ENCODE measurements at regions not wholly inside any gene's neighbourhood (a gene's known extent, or its start where the extent isn't known, plus 50 kb on each side); places are given as distances from the start of the nearest gene placed in this dataset.
"Not testable (repeated sequence)": the region's sequence is repeated elsewhere in the genome, so short reads cannot be mapped to it uniquely, and the experiment has no call there.

DNA sequence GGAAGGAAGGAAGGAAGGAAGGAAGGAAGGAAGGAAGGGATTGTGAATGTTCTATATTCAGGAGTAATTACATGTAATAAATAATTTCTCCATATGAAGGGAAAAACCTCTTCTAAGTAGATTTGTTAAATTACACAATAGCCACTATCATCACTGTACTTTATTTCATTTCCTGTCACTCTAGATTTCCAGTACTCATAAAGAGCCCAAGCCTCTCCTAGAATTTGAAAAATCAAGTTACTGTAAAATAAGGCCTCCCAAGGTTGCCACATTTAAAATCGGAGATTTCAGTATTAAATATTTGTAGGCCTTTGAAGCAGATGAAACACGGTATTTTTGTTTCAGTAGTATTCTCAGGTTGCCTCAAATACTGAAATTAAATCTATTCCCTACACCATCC, 499.0 kb downstream of the CDH10 start:
- no peak for DNase-seq

DNA sequence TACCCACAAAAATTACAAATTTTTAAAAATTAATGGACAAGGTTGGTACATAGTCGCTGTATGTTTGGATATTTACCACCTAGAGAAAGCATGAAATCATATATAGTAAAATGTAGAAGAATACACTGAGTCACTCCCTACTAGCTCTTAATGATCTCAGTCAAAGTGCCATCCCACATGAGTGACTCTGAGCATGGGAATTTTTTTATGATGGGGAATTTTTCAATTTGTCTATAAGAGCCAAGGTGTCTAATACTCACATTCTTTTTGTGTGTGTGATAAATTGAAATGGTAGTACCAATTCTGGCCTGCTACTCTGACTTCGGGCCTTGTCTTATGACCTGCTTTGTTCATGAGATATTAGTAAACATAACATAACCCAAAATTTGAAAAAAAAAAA, 483.2 kb downstream of the CDH10 start:
- DNase-seq: no peak

DNA sequence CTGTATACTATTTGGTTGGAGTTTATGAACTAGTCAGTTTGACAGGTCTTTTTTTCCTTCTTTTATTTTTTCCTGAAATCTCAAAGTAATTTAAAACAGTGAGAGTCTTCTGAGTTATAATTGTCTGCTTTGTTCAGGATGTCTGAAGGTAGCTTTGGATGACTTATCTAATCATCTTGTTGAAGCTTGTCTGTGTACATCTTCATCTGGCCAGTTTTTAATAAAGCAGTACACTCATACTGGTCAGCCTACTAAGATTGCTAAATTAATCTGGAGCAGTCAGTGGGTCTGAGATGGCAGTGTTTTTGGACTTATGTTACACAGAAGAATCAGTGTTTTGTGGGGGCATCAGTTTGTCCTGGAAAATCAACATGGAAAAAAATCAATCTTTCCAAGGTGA, 482.4 kb downstream of the CDH10 start:
- no peak for DNase-seq

DNA sequence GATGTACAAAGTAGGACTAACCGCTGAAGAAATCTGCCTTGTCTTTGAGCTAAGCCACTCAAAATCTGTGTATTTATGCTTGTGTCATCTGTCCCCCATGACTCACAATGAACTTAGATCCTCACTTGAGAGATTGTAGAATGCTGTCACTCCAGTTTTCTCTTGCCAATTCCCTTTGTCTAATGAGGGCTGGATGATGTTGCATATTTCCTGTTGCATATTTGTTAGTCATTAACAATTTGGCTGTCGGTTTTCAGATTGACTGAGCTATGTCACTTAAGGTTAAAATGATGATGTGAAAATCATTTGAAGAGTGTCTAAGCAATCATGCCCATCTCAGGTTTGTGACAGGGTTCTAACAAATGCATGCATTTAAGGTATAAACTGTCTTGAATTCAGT, 481.7 kb downstream of the CDH10 start:
- no peak for DNase-seq

DNA sequence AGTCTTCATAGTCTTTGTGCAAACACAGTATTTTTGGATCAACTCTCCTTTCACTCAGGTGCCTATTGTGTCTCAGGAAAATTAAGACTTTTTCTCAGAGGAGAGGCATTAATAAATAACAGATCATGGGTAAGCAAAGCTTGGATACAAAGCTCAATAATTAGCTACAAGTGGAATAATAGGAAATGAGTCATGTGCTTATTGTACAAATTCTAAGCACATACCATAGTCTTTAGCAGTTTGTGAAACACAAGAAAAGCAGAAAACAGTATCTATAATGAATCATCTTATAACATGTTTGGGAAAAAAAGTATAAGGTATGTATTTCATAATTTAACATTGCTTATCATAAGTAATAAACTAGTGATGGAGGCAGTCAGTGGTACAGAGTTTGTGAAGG, 477.0 kb downstream of the CDH10 start:
- no peak for DNase-seq

DNA sequence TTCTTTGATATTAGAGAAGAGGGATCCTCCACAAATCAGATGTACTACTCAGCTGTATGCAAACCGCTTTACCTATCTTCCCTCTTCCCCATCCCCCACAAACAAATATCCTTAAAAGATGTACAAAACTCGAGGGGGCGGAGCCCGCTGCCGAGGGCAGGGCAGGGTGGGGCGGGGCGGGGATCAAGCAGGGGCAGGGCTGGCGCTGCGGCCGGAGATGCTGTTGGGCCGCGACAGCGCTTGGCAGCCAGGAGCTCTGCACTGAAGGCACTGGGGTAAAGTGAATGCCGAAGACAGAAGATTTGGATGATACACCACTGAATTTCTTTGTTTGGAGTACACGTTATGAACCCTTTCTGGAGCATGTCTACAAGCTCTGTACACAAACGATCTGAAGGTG, 474.8 kb downstream of the CDH10 start:
- DNase-seq: no peak

DNA sequence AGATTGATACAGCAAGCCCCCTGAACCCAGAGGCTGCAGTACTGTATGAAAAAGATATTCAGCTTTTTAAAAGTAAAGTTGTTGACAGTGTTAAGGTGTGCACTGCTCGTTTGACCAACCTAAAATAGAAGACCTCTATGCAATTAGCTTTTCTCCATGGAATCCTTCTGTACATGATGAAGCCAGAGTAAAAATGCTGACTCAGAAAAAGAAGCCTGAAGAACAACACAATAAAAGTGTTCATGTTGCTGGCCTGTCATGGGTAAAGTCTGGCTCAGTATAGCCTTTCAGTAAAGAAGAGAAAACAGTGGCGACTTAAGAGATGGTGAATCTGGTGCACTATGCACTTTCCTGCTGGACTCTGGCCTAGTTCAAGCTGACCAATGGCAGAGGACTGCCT, 473.8 kb downstream of the CDH10 start:
- not testable (repeated sequence) for DNase-seq

DNA sequence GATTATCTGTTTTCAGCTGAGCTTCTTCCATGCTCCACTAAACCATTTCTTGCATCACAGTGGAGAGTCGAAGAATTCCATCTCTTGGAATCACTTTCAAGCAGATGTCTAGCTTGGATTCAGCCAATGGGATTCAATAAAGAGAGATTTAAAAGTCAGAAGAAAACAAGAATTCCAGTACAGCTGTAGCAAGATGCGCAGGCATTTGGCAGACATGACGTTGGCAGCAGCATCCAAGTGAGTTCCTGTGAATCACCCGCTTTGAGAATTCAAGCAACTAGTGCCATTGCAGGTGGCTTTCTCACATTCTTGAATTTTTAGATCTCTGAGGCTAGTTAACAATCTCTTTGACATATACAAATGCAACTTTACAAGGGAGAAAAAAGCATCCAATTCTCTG, 467.0 kb downstream of the CDH10 start:
- DNase-seq: no peak

DNA sequence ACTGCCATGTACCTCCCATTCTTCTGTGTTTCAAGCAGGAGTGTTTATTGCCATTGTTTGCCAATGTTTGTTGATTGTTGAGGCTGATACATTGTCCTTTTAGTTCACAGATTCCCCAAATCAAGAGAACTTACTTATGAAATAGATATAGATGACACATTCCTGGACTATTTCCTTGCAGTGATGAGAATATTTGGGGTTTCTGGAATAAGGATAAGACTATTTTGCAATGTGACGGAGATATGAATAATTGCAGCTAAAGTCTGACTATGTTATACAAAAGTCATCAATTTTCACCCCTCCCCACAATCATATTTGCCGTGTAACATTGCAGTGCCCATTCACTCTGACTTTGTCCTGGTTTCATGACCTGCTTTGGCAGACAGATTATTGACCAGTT, 460.8 kb downstream of the CDH10 start:
- DNase-seq: no peak

DNA sequence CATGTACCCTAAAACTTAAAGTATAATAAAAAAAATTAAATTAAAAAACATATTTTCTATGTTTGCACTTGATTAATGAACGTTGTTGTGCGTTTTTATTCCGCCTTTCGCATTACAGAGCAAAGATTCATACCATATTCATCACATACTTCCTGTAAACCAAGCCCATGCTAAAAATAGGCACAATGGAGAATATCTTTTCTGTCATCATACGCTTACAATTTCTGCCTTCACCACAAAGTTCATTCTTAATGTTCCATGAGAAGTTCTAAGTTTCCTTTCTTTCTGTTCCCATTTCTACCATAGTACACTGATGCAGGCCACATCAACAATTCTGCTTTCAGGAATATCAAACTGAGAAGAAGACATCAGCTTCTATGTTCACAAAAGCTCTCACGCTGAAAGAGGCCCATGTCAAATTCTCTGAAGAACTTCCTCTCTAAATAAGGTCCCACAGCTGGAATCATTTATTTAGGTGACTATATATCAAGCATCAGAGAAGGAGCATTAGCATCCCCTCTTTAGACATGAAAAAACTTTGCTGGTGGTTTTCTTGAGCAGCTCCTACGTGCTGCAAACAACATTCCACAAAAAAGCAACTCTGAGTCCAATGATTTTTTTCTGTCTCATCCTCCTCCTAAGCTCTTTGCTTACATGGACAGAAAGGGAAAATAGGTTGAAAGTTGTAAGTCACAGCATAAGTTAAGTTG, 456.4 kb downstream of the CDH10 start:
- DNase-seq: no peak

DNA sequence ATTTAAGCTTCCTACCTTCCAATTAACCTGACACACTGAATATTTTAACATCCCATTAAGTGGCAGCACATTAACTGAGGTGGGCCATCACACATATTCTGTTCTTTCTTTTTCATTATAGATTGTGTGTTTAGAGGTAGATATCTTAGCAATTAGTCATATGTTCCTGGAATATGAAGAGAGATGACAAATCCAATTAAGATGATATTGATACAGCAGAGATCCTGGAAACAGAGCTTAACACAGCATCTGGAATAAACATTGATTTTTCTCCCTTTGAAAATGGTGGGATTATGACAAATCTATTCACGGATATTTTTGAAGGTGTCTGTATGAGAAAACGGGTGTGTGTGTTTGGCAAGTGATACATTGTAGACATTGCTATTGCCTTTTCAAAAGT, 448.0 kb downstream of the CDH10 start:
- DNase-seq: no peak

DNA sequence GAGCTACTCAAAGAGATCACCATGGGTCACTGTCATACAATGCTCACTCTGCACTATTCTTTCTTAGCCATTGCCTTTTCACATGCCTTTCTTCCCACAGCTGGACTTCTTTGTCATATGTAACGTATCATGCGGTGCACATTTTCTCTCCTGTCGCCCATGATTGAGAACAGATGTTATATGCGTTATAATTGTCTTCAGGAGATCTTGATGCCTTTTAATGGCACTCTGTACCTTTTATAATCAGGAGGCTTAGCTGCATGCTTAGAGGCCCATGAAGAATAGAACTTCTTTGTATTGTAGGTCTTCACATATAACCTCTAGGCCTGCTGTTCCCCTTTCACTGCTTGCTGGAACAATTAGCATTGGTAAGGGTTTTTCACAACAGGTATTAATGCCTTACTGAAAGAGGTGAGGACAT, 436.1 kb downstream of the CDH10 start:
- no peak for DNase-seq

DNA sequence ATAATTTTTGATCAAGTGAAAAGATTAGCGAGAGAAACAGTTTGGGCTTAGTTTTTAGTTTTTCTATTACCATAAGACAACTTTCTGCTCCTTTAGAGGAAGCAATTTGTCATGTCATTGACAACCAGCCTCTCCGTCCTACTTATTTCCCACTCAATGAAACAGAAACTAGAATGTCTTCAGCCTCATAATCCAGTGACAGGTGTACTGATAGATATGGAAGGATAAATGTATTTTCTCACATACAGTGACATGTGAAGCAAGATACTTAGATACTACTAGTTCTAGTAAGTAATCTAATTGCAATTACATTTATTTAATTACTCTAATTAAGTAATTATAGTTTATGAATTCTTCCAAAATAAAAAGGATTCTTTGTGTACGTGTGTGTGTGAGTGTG, 429.7 kb downstream of the CDH10 start:
- no peak for DNase-seq

DNA sequence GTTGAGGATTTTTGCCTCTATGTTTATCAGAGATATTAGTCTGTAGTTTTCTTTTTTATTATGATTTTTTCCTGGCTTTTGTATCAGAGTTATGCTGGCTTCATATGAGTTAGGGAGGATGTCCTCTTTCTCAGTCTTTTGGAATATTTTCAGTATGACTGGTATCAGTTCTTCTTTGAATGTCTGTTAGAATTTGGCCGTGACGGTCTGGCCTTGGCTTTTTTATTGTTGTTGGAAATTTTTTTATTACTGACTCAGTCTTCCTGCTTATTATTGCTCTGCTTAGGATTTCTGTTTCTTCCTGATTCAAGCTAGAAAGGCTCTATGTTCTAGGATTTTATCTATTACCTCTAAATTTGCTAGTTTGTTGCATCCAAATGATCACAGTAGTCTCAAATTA, 421.9 kb downstream of the CDH10 start:
- DNase-seq: no peak

DNA sequence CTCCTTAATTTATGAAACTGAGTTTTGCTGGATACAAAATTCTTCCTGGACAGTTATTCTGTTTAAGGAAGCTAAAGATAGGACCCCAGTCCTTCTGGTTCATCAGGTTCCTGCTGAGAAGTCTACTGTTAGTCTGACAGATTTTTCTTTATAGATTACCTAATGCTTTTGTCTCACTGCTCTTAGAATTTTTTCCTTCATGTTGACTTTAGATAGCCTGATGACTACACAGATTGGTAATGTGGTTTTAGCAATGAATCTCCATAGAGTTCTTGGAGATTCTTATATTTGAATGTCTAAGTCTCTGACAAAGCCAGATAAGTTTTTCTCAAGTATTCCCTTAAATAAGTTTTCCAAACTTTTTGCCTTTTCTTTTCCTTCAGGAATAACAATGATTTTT, 419.7 kb downstream of the CDH10 start:
- no peak for DNase-seq

DNA sequence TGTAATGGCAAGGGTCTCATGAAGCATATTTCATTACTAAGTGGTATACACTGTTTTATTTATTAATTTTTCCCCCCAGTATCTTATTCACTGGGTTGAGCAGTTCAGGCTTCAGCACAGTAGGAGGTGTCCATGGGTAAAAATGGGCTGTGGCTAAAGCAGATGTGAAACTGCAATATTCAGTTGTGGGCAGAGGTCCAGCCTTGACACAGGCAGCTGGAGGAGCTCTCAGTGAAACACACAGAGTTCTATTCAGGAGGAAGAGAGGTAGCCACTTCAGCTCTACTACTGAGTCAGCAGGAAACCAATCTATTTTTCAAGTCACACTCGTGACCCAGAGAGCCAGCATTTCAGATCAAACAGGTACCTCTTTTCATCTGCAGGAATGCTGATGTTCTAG, 418.3 kb downstream of the CDH10 start:
- DNase-seq: no peak

DNA sequence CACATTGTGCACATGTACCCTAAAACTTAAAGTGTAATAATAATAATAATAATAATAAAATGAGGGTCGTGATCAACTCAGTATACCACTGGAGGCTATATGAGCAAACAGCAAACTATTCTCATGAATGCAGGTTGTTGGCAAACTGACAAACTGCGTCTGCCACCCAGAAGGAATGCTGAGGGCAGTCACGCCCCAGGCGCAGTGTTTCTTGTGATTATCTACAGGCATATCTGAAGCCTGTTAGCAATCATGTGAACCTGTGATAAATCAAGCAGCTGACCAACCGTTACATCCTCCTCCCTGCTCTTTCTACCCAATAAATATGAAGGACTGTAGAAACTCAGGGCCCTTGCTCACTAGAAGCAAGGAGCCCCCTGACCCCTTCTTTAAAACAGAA, 416.9 kb downstream of the CDH10 start:
- not testable (repeated sequence) for DNase-seq

DNA sequence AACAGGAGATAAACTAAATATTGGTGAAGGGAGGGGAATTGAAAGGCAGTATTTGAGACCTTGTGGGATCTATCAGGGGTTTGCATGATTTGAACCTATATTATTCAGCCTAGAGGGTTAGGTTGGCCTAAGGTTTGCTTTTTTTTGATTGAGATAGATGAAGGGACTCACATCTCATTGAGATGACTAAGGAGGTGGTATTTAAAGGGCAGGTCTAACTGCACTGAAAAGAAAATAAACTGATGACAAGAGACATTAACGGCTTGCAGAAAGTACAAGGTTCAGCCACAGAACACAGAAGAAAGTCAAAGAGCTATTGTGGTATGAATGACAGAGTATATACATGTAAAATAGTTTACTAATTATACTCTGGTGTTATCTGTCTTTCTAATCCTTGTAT, 412.7 kb downstream of the CDH10 start:
- DNase-seq: no peak

DNA sequence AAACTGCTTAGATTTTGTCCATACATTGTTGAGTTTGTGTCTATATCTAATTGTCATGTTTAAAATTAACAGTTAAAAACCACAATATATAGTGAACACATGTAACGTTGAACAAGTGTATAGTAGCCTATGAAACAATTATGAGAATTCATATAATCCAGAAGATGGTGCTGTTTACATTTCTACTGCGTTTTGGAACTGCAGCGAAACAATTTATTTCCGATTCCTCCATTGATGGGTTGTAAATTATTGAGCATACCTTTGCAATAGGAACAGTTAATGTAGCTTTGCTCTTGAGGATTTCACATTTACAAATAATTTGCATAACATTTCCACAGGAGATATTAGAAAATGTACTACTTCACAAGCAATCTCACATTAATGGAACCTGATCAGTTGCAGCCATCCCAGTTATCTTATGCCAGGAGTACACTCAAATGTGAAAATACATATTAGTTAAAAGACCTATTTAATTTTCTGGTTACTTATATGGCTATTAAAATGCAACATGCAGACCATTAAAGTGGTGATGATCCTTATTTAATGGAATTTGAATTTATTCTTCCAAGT, 411.8 kb downstream of the CDH10 start:
- DNase-seq: no peak

DNA sequence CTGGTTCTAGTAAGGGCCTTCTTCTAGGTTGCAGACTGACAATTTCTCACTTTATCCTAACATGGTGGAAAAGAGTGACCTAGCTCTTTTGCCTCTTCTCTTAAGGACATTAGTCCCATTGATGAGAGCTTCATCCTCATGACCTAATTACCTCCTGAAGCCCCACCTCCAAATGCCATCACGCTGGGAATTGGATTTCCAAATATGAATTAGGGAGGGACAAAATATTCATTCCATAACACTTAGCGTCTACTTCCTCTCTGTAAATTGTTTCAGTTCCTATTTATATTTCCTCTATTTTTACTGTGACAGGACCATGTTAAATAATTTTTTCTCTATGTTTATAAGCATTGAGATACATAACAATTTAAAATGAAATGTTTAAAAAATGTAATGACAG, 408.8 kb downstream of the CDH10 start:
- DNase-seq: no peak

DNA sequence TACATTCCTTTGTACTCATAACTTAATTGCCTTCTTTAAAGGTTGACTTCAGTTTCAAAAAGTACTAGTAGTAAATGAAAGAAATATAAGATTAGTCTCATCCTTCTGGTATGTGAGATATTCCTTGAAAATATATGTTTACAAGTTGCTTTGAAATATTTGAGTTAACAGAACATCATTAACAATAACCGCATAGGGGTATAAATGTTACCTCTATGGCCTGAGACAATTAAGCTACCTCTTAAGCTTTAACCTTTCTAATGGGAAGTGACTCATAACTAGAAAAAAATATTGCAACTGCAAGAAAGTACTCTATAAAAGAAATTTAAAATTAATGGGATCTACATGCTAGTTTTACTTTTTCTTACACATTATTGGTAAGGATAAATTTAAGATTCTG, 399.0 kb downstream of the CDH10 start:
- DNase-seq: no peak

DNA sequence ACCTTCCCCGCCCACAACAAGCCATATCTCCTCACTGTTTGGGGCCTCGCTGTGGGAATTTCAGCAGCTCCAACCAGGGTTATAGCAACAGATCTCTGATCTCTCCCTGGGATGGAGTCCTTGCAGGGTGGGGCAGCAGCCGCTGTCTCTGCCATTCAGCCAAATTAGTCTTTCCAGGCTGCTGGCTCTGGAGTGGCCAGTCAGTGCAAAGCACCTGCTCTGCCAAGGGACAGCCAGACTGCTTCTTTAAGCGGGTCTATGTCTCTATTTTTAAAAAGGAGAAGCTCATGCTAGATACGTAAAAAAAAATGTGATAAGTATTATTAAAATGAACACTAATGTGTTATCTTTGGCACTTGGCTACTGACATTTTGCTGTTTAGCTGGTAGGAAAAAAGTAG, 380.2 kb downstream of the CDH10 start:
- DNase-seq: no peak

DNA sequence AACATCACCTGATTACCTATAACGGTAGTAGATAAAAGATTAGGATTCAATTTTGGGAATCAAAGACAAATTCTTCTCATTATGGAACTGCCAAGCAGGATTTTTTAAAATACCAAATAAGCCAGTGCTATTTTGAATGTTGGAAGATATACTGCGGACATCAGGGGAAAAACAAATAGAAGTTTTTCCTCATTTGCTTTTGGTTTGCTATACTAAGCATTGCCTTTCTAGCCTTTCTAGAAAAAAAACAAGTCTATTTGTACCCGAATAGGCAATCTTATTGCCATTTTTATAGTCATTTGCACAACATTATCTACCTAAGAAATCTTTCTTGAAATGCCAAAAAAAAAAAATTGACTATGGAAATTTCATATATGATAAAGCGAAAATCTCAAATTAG, 379.5 kb downstream of the CDH10 start:
- DNase-seq: no peak

DNA sequence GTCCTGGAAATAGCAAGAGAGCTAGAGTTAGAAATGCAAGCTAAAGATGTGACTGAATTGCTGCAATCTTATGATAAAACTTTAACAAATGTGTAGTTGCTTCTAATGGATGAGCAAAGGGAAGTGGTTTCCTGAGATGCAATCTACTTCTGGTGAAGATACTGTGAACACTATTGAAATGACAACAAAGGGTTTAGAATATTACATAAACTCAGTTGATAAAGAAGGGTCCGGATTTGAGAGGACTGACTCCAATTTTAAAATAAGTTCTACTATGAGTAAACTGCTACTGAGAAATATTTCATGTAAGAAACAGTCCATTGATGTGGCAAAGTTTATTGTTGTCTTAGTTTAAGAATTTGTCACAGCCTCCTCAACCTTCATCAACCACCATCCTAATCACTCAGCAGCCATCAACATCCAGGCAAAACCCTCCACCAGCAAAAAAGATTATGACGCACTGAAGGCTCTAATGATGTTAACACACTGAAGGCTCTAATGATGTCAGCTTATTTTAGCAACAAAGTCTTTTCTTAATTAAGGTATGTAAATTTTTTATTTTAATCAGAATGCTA, 376.2 kb downstream of the CDH10 start:
- DNase-seq: no peak

DNA sequence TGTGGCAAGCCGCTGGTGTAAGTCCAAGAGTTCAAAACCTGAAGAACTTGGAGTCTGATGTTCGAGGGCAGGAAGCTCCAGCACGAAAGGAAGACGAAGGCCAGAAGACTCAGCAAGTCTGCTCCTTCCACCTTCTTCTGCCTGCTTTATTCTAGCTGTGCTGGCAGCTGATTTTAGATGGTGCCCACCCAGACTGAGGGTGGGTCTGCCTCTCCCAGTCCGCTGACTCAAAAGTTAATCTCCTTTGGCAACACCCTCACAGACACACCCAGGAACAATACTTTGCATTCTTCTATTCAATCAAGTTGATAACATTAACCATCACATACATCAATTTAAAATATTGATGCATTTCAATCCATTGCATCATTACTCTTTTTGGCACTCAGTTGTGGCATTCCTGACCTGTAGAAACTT, 373.1 kb downstream of the CDH10 start:
- not testable (repeated sequence) for DNase-seq
